Pons (tissue), 1 donor: ENCODE measurements at regions not wholly inside any gene's neighbourhood (a gene's known extent, or its start where the extent isn't known, plus 50 kb on each side); places are given as distances from the start of the nearest gene placed in this dataset.
"Not testable (repeated sequence)": the region's sequence is repeated elsewhere in the genome, so short reads cannot be mapped to it uniquely, and the experiment has no call there.

Experiments used
- DNase-seq: peaks from one replicate; pipeline ENCODE4 v3.0.0-alpha.2; 2016; ENCODE audit warnings: low spot score

DNA sequence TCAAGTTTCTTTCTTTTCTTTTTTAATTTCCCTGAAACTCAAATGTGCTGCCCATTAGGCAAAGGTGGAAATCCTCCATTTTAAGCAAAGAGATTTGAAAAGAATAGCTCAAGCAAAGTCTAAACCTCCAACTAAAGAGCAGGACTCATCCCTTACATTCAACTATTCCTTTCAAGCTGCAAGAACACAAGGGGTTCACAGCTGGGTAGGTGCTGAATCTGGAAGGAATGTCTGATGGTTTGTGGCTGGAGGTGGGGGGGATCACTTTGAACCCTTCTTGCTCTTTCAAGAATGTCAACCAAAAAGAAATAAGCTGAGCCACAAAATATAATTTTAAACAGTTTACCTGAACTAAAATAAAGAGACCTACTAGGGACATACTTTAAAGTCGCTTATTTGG is 375.7 kb upstream of the CDH10 start:
- no peak for DNase-seq

DNA sequence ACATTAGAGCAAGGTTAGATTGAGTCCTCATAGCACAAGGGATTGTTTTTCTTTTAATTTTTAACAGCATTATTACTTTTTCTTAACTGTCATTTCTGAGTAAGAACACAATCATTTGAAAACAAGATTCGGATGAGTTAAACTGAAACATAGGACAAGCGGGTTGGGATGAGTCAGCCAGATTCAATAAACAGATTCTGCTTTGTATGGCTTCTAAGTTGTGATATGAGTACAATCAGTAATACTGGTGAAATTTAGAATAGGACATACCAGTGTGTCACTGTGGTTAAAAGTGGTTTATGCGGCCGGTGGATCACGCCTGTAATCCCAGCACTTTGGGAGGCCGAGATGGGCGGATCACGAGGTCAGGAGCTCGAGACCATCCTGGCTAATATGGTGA is 364.3 kb upstream of the CDH10 start:
- no peak for DNase-seq

DNA sequence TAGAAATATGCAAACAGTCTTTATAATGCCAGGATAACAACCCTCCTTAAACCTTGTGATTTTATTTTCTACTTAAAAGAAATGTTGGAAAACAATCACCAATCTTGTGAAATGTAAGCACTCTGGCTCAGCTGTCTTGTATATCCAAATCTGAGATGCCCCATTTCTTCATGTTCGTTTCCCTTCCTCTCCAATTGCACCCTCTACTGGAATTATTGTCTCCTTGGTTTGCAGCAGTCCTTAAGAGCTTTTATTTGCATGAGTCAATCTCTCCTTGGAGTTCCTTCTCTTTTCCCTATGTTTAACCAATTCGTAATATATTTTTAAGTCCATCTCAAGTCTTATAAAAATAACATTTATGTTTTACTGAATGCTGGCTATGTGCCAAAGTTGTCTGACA is 362.0 kb upstream of the CDH10 start:
- DNase-seq: peak; percentile 63

DNA sequence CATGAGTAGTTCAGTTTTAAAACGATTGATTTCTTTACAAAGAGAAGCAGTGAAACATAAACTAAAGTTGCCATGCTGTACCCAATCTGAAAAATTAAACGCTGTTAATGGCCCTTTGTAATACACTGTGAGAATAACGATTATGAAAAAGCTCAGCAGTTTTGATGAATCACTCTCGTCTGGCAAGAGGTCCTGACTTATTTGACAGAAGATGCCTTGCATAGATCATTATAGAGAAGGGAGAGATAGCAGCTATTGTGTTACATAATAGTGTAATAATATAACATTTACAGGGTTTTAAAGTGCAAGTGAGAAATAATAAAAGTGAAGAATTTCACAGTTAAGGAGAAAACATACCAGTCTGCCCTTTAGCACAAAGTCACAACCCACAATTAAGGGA is 361.5 kb upstream of the CDH10 start:
- DNase-seq: no peak

DNA sequence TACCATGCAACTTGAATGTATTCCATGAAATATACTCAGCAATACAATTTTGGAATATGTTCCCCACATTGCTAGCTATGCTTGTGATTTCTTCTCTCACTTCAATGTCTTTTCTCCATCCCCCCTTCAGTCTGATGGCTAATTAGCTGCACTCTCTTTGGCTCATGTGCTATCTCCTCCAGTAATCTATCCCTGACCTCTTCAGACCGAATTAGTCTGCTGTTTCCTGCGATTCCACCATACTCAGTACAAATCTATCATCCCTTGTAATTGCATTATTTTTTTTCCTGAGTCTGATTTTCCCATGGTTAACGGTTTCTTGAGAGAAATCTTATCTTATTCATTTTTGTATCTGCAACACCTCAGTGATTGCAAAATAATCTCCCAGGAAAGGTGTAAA is 360.7 kb upstream of the CDH10 start:
- no peak for DNase-seq

DNA sequence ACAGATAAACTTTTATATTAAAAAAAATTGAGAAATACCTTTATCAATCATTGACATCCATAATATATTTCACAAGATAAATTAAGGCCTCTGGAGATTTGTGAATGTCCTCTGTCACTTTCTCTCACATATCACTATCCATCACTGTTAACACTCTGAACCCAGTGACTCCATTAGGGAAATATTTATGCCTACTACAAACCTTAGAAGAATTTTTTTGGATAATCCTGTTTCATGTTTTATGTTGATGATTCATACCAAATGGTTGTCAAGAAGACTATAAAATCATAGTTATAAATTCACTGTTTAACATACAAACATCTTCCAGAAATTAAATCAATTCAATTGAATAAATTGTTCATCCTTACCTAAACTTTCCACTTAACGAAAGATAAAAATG is 357.6 kb upstream of the CDH10 start:
- DNase-seq: no peak

DNA sequence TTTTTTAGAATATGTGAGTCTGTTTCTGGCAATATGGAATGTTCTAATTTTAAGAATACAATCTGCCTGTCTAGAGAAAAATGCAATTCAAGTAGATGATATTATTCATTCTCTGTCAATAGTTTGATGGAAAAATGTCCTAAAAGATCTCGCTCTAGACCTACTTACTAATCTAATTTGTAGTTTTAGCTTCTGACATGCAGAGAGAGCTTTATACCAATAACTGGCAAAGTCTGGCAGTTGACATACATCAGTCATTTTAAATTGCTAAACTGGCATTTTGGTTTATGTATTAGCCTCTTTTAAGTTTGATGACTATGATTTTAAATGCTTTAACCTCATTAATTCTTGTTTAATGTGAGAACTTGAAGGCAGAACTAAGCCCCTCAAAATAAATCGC is 355.0 kb upstream of the CDH10 start:
- no peak for DNase-seq

DNA sequence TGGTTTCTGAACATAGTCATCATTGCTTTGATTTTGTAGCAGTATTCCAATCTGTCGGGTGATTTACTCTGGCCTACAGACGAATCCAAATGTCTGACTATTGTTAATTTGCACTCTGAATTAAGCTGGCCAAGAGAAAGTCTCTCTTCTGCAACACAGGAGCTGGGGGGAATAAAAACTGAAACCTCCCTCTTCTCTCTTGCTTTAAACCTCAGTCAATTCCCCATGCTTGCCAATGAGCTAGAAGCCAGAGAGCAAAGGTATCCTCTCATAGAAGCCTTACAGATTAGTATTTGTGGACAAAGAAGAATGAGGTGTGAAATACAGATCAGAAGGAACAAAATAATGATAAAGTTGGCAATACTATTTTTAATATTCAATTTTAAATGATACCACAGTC is 353.9 kb upstream of the CDH10 start:
- DNase-seq: no peak

DNA sequence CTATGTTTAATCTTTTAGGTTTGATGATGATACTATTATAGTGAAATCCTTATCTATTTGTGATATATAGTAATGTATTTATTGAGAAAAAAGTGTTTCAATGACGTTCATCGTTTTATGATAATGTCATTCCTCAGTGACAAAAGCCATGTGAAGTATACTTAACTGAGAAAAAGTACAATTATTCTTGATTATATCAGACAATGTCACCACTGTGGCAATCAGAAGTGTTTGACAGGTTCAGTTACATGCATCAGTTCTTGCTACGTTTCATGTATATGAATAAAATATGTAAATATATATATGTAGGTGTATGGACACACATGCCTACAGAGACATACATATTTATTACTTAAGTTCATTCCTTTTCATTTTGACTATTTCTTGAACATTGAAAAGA is 341.5 kb upstream of the CDH10 start:
- DNase-seq: no peak

DNA sequence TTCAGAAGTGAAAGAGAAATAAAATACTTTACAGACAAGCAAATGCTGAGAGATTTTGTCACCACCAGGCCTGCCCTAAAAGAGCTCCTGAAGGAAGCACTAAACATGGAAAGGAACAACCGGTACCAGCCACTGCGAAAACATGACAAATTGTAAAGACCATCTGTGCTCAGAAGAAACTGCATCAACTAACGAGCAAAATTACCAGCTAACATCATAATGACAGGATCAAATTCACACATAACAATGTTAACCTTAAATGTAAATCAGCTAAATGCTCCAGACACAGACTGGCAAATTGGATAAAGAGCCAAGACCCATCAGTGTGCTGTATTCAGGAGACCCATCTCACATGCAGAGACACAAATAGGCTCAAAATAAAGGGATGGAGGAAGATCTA is 333.8 kb upstream of the CDH10 start:
- not testable (repeated sequence) for DNase-seq

DNA sequence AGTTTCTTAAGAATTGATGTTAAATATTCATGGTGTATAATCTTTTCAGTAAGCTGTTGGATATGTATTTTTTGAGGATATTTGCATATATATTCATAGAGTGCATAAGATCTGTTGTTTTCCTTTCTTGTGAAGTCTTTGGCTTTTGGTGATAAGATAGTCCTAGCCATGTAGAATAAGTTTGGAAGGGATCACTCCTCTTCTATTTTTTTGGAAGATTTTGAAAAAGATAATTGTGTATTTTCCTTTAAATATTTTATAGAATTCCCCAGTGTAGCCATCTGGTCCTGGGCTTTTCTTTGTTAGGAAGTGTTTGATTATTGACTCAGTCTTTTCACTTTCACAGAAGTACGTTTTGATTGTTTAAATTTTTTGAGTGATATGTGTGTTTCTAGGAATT is 318.8 kb upstream of the CDH10 start:
- no peak for DNase-seq

DNA sequence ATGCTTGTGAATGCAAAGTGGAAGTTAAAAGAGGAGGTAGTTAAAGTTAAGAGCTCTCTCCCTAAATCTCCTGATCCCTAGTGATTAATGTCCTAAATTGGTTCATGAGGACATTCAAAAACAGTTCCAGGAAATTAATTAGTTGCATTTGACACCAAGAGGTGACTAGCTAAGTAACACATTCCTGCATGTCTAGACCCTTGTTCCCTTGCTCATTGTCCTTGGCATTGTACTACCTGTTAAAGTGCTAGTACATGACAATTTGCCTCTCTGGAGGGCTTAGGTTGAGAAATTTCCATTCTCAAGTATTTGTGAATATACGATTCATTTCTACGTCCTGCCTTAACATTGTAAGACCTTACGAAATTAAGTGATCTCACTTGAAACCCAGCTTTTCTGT is 278.6 kb upstream of the CDH10 start:
- no peak for DNase-seq

DNA sequence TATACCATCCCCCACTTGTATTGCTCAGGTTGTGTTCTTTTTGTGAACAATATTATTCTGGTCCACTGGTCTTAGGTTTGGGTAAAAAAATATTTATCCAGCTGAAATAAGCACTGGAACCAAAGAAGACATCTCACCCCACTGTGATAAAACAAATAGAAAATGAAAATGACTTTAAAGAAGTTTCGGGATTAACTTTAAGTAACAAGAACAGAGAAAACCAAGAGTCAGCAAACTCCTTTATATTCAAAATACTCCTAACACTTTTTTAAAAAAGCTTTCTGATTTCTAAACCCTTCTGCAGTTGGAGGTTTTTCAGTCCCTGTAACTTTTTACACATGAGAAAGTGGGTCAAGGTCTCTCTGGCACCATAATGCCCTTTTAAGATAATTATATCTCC is 273.9 kb upstream of the CDH10 start:
- DNase-seq: no peak

DNA sequence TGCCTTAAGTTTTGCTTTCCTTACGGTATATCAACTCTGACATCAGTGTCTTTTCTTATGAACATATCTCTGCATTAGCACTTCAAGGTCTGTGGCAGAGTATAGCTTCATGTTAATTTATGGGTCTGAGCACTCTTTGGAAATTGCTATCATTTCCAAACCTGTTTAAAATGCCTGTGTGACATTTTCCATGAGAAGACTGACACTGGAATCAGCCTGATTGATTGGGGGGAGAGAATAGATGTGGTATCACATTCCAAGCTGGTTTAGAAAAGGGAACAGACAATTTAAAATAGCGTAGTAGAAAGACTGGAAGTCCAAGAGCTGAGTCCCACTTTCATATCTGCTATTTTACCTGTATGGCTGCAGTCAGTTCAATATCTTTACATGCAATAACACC is 272.1 kb upstream of the CDH10 start:
- DNase-seq: no peak

DNA sequence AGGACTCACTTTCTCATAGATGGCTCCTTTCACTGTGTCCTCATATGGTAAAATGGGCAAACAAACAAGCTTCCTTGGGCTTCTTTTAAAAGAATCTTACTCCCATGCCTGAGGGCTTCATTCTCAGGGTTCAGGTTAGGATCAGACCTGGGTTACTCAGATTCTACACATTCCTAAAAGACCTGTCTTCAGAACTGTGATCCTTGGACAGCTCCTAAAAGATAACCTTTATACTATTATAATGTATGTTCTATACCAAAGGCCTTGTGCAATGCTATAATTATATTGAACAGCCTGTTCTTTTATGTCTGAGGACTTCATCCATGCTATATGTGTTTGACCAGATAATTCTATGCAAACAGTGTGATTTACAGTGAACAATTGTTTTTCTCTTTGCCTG is 264.4 kb upstream of the CDH10 start:
- DNase-seq: no peak

DNA sequence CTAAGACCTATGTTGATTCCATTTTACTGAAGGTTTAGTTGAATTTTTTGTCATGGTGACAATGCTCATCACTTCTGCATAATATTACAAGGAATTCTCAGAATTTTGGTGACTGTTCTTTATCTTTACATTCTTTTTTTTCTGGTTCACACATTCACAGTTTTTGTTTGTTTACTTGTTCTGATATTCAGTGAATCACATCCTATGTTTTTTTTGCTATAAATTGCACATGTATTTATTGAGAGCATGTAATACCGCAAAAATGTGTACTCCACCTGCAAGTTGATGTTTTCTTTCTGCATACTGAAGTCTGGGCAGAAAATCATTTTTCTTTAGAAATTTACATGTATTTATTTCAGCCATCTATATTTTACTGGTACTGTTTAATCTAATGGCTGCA is 261.9 kb upstream of the CDH10 start:
- no peak for DNase-seq

DNA sequence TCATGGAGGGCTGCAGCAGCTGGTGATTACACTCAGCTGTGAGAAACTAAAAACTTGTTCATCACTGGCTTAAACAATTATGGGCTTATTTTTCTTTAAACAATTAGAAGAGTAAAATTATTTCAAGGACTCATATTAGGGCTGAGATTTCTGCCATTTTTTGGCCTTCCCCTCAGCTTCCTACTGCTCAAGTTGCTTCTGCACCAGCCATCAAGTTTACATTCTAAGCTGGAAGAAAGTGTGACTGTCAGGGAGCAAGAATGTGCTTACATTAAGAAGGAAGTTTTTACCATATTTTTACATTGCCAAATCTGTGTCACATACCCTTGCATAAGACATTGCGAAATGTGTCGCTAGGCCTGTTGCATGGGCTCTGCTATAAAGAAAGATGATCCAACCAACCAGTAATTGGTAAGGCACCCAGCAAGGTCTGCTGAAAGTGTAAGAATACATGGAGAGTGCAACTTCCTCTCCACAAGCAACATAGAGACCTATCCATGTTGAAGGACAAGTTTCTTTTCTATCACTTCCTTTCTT is 260.3 kb upstream of the CDH10 start:
- DNase-seq: no peak

DNA sequence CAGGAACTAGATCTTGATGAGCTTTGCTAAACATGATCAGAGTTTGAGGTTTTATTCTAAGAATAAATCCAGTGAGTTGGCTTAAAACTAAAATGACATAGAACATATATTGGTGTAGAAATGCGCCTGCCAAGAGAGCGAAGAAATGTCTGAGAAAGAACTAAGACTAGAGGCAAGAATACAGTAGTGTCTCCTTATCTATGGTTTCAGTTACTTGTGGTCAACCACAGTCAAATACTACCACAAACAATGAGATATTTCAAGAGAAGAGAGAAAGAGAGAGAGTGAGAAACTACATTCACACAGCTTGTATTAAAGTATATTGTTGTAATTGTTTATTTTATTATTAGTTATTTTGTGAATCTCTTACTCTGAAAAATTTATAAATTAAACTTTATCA is 254.4 kb upstream of the CDH10 start:
- DNase-seq: no peak

DNA sequence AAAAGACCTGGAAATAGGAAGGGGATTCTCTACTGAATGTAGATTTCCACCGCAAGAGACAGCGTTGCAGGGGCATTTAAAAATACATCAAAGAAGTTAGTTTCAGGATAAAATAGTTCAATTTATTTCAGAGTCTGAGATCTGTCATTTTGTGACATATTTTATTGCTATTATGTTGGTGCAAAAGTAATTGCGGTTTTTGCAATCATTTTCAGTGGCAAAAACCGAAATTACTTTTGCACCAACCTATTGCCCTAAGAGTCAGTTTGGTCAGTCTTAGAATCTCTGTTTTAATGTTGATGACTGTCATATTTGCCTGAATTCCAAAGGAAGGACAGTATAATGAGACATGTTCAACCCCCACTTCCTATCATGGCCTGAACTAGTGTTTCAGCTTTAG is 219.5 kb upstream of the CDH10 start:
- DNase-seq: no peak

DNA sequence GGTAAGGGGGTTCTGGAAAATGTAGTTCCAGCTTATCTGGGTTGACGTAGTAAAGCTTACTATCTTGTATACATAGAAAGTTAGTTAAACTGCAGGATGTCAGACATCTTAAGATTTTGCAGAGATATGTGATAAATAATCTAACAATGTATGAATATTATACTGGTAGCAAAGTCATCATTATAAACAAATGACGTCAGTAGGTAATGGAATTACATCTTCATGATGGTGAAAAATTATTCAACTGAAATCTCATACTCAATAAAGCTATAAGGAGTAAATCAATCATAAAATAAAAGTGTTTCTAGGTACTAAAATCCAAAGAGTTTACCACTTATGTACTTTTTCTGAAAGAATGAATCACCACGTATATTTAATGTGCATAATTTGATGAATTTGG is 217.3 kb upstream of the CDH10 start:
- no peak for DNase-seq

DNA sequence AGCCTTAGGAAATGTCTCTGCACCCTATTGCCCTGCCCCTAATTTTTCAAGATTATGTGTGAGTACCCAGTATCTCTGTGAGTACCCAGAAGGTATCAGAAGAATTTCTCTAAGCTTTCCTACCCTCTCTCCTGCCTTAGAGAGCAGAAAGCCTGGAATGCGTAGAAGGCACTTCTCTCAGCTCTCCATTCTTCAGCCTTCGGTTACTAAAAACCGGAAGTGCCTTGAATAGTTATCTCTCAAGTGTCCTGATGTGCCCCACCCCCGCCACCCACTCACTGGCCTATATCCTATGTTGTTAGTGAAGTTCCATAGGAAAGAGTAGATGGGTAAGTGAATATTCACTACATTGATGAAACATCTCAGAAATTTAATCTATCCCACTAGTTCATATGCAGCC is 210.7 kb upstream of the CDH10 start:
- DNase-seq: no peak

DNA sequence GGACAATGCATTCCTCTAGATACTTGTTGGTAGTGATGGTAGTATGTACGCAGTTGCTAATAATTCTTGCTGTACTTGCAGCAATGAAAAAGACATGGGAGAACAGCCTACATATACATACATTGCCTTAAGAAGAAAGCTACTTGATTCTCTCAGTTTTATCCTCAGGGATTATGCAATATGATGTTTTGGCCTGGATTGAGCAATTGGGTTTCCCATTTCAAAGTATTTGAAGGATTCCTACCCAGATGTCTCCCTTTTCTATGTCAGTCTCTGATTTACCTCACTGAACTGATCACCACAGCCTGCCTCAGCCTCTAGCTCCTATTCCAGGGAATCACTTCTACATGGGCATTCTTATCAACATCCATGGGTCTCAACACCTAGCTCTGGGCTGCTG is 210.1 kb upstream of the CDH10 start:
- no peak for DNase-seq

DNA sequence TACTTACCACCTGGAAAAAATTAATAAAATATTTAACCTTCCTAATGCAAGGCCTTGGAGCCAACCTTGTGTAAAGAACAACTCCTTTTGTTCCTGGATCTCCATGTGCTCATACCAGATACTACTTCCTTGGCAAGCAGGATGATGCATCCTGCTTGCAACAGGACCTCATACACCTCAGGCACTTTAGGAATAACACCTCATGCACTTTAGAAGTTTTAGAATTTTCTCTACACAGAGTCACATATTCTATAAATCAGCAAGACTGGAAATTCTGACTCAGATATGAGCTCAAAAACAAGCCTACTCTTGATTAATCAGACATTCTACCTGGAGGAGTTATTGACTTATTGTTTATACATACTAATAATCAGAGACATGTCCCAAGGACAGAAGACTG is 209.6 kb upstream of the CDH10 start:
- DNase-seq: no peak

DNA sequence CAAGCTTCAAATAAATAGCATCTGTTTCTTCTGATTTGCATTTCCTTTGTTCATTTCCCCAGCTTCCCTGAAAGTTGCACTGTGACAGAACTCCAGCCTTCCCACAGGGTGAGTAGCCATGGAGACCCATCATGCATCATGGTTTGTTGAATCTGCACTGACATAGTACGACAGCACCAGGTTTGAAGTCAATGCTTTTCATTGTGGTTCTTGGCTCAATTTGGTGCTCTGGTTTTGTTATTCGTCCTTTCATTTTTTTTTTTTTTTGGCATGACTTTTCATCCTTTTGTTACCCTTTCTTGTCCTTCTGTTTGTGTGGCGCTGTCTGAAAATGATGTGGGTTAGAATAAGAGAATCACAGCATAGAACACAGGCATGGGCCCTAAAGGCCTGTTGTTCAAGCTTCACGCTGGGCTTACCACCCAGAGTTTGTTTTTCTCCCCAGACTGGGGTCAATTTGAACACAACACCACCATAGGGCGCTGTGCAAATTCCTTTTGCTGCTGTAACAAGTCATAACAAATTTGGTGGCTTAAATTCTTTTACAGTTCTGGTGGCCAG is 206.2 kb upstream of the CDH10 start:
- DNase-seq: peak; percentile 22

DNA sequence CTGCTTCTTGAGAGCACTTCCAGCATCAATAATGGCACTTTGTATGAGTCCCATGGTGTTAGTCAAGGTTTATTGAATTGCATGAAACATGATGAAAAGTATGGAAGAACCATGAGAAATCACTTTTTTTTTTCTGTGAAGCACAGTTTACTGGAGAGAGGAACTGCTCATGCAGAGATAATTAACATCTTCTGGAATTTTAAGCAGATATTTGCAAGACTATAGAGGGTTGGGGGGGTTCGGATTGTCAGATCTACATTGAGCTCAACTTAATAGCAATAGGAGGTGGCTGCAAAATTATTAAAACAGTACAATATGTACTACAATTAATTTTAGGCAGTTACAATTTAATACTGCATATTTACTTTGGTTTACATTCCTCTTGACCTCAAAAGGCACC is 204.4 kb upstream of the CDH10 start:
- DNase-seq: no peak
